OCI-LY3 (cell line): ENCODE measurements at regions not wholly inside any gene's neighbourhood (a gene's known extent, or its start where the extent isn't known, plus 50 kb on each side); places are given as distances from the start of the nearest gene placed in this dataset.

ENCODE experiments used
- H2AFZ ChIP-seq: fragments of 200-600, 300-600 bp; shearing (Covaris generic); 2 replicates; pipeline ENCODE4 v1.6.0; 2014; ENCODE audit warnings: antibody characterized with exemption, low read depth, low read length
- H3K27ac ChIP-seq: fragments of 200-600, 300-600 bp; sonication (generic); 2 replicates; pipeline ENCODE4 v1.5.1; 2014; ENCODE audit warnings: mild to moderate bottlenecking, low read length, moderate library complexity, mixed read lengths
- H3K27me3 ChIP-seq: fragments of 200-600, 300-600 bp; sonication (generic); 2 replicates; pipeline ENCODE4 v1.6.1; 2014; ENCODE audit warnings: low read depth, low read length, mixed read lengths
- H3K36me3 ChIP-seq: fragments of 200-600, 300-600 bp; sonication (generic); replicated peaks from 2 replicates; pipeline ENCODE3; 2014; ENCODE audit warnings: low read depth, low read length, mixed read lengths
- H3K4me1 ChIP-seq: fragments of 300-600, 200-600 bp; sonication (generic); 2 replicates; pipeline ENCODE4 v1.6.1; 2014; ENCODE audit warnings: low read length, mixed read lengths
- H3K4me2 ChIP-seq: fragments of 200-600, 300-600 bp; sonication (generic); 2 replicates; pipeline ENCODE4 v1.6.1; 2014; ENCODE audit warnings: low read length, mixed read lengths
- H3K4me3 ChIP-seq: fragments of 300-600, 200-600 bp; sonication (generic); 2 replicates; pipeline ENCODE4 v1.5.1; 2014; ENCODE audit warnings: antibody characterized with exemption, mild to moderate bottlenecking, low read length, moderate library complexity
- H3K79me2 ChIP-seq: fragments of 300-600, 200-600 bp; shearing (Covaris generic); 2 replicates; pipeline ENCODE4 v1.6.1; 2014; ENCODE audit warnings: mild to moderate bottlenecking, low read length, mixed read lengths
- H3K9ac ChIP-seq: fragments of 300-600, 200-600 bp; shearing (Covaris generic); 2 replicates; pipeline ENCODE4 v1.6.0; 2014; ENCODE audit warnings: mild to moderate bottlenecking, low read length, moderate library complexity
- H3K9me3 ChIP-seq: fragments of 200-600, 300-600 bp; shearing (Covaris generic); 2 replicates; pipeline ENCODE4 v1.6.1; 2014; ENCODE audit warnings: low read length, mixed read lengths; ENCODE audit not compliant: insufficient read depth
- H4K20me1 ChIP-seq: fragments of 200-600, 300-600 bp; sonication (generic); 2 replicates; pipeline ENCODE4 v1.6.1; 2016; ENCODE audit warnings: low read length, mixed read lengths; ENCODE audit not compliant: insufficient read depth
- EZH2phosphoT487 ChIP-seq: fragments of 200-600 bp; shearing (Covaris generic); IDR thresholded peaks from 2 replicates; pipeline ENCODE4 v1.6.1; 2018; ENCODE audit warnings: antibody characterized with exemption, mixed run types, low read depth
- TF ChIP-seq, protein P1 (sequence below): fragments of 200-600, 300-600 bp; sonication (generic); IDR thresholded peaks from 2 replicates; pipeline ENCODE4 v1.5.1; 2014; ENCODE audit warnings: antibody characterized with exemption, low read length, low read depth

DNA sequence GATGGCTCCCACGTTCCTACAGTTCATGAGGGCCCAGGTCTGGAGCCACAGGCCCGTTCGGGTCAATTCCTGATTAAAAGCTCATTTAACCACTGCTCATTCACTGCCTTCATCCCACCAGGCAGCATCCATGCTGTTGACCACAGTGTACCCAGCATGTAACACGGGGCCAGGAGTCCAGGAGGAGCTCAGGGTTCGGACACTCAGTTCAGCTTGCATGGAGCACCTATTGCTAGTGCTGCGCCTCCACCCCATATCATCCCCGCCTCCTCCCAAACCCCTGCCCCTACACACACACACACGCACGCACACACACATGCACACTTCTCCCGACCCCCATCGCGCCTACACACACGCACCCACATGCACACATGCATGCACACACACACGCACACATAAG lies 72.9 kb upstream of the SNTG2 start:
- no peak overlapping the region for H3K4me3 ChIP-seq
- no peaks in the 10 kb centered on the region for H3K79me2 ChIP-seq
- H4K20me1 ChIP-seq: no peaks in the 10 kb centered on the region
- TF ChIP-seq, protein P1, sequence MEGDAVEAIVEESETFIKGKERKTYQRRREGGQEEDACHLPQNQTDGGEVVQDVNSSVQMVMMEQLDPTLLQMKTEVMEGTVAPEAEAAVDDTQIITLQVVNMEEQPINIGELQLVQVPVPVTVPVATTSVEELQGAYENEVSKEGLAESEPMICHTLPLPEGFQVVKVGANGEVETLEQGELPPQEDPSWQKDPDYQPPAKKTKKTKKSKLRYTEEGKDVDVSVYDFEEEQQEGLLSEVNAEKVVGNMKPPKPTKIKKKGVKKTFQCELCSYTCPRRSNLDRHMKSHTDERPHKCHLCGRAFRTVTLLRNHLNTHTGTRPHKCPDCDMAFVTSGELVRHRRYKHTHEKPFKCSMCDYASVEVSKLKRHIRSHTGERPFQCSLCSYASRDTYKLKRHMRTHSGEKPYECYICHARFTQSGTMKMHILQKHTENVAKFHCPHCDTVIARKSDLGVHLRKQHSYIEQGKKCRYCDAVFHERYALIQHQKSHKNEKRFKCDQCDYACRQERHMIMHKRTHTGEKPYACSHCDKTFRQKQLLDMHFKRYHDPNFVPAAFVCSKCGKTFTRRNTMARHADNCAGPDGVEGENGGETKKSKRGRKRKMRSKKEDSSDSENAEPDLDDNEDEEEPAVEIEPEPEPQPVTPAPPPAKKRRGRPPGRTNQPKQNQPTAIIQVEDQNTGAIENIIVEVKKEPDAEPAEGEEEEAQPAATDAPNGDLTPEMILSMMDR: no peak
- no peak for TF ChIP-seq EZH2phosphoT487
- no peaks in the 10 kb centered on the region for H3K36me3 ChIP-seq
- H2AFZ ChIP-seq: no peak overlapping the region
- H3K27me3 ChIP-seq: peaks cover 7% of the 10 kb centered on the region; the same call in 1 of the 2 replicates
- H3K9me3 ChIP-seq: no peaks in the 10 kb centered on the region
- H3K4me1 ChIP-seq: peaks cover 12% of the 10 kb centered on the region
- H3K4me2 ChIP-seq: no peak overlapping the region
- H3K9ac ChIP-seq: no peak overlapping the region
- no peak overlapping the region for H3K27ac ChIP-seq

DNA sequence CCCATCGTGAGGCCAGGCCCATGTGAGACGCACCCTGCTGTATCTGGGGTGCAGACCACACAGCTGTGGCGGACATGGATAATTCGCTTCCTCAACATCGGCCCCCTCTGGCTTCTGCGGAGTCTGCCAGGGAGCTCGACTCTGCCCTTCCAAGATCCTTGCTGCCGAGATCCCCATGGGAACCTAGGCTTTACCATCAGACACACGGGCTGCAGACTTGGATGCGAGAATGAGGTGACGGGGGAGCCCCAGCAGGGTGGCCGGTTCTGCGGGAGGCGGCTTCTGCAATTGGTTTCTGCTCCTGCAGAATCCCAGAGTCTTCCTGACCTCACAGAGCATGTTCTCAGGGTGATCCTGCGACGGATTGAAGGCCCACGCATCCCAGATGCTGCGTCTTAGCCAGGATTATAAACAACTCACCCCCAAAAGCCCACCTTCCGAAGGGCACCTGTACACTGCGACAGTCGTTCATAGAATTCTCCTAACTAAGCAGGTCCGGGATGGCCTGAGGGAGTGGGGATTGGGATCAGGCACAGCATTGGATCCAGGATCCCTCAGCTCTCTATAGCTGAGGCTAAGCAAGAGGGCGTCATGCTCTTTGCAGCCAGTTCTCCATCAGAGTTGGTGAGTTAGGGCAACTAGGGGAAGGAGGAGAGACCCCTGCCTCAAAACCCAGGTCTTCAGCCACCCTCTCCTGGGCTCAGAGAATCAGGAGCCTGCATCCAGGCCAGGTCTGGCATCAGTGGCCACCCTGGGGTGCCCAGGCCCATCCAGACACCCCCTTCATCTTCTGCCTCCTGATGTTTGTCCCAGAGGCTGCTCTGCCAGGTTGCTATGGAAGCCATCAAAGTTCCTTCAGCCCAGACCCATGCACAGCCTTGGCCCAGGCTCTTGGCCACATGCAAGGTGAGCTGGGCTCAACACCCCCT lies 74.7 kb upstream of the SNTG2 start:
- no peaks in the 10 kb centered on the region for H3K36me3 ChIP-seq
- peaks cover 9% of the 10 kb centered on the region for H3K27me3 ChIP-seq
- no peaks in the 10 kb centered on the region for H3K9me3 ChIP-seq
- H3K9ac ChIP-seq: no peak overlapping the region
- no peak overlapping the region for H3K4me2 ChIP-seq
- no peaks in the 10 kb centered on the region for H3K79me2 ChIP-seq
- no peak overlapping the region for H3K4me3 ChIP-seq
- TF ChIP-seq EZH2phosphoT487: no peak
- TF ChIP-seq, protein P1: no peak
- peaks cover 3% of the 10 kb centered on the region for H3K4me1 ChIP-seq
- no peak overlapping the region for H3K27ac ChIP-seq
- H2AFZ ChIP-seq: no peak overlapping the region
- no peaks in the 10 kb centered on the region for H4K20me1 ChIP-seq

DNA sequence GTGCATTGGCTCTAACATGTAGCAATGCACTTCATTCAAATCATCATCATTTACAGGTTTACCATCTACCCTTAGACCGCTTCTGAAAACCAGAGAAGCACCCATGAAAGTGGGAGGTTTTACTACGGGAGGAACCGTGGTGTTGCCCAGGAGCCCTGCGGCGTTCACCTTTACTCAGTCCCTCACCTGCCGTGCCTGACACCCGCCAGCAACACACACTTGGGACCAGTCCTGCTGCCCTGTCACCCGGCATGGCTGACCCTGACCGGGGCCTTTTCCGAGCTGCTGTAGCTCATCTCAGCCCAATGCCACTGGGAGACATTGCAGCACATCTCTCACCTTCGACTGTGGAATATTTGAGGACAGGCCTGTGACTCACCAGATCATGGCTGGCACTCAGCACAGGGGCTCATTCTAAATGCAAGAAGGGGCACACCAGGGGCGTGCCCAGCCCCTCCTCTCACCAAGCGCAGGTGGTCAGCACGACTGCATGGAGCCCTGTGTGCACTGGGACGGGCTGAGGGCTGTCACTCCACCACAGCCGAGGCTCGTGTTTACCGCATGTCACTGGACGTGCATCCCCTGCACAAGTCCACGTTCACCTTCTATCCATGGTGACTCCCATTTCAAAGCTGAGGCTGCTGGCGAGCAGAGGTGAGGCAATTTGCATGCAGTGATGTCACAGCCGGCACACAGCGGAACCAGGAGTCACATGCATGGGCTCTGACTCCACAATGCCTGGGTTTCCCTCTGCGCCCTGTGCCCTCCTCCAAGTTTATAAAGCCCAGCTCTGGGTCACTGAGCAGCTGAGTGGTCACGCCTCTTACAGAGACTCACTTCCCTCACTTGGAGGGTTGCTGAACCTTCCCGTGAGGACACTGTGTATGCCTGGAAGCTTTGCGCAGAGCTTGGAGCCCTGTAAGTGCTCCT lies 76.7 kb upstream of the SNTG2 start:
- no peak for TF ChIP-seq EZH2phosphoT487
- TF ChIP-seq, protein P1: no peak
- H3K4me1 ChIP-seq: no peaks in the 10 kb centered on the region
- H3K4me2 ChIP-seq: no peak overlapping the region
- no peak overlapping the region for H3K4me3 ChIP-seq
- no peaks in the 10 kb centered on the region for H3K36me3 ChIP-seq
- peaks cover 9% of the 10 kb centered on the region for H3K27me3 ChIP-seq
- H3K27ac ChIP-seq: no peak overlapping the region
- H4K20me1 ChIP-seq: no peaks in the 10 kb centered on the region
- no peaks in the 10 kb centered on the region for H3K79me2 ChIP-seq
- no peaks in the 10 kb centered on the region for H3K9me3 ChIP-seq
- no peak overlapping the region for H2AFZ ChIP-seq
- no peak overlapping the region for H3K9ac ChIP-seq

DNA sequence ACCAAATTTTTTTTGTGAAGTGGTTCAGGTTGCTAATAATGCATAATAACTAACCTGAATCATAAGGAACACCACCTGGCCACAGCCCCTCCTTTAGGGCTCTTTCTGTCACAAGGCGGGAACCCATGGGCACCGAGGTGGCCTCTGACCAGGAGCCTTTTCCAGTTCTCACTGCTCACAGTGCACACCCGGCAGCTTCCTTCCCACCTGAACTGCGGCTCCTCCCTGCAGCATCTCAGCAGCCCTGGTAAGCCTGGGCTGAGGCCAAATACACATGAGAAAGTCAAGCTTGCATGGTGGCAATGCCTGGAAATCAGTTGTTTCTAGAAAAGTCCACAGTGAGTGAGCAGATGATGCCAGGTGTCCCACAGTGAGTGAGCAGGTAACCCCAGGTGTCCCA lies 77.6 kb upstream of the SNTG2 start:
- H3K79me2 ChIP-seq: no peaks in the 10 kb centered on the region
- H3K36me3 ChIP-seq: no peaks in the 10 kb centered on the region
- H4K20me1 ChIP-seq: no peaks in the 10 kb centered on the region
- peaks cover 9% of the 10 kb centered on the region for H3K27me3 ChIP-seq
- H3K9me3 ChIP-seq: no peaks in the 10 kb centered on the region
- TF ChIP-seq EZH2phosphoT487: no peak
- TF ChIP-seq, protein P1: no peak
- H3K4me1 ChIP-seq: no peaks in the 10 kb centered on the region
- H3K4me2 ChIP-seq: no peak overlapping the region
- no peak overlapping the region for H3K4me3 ChIP-seq
- H3K27ac ChIP-seq: no peak overlapping the region
- H2AFZ ChIP-seq: no peak overlapping the region
- no peak overlapping the region for H3K9ac ChIP-seq
